ENCODE measurements at regions not wholly inside any gene's neighbourhood (a gene's known extent, or its start where the extent isn't known, plus 50 kb on each side); places are given as distances from the start of the nearest gene placed in this dataset.
"Not testable (repeated sequence)": the region's sequence is repeated elsewhere in the genome, so short reads cannot be mapped to it uniquely, and the experiment has no call there.

- ATAC-seq (ENCODE audit: insufficient read depth, low read depth) (no peak), DNase-seq (no peak)
- H3K9ac ChIP-seq (ENCODE audit: low read depth, low read length) = no peak overlapping the region
- H3K4me1 ChIP-seq (ENCODE audit: insufficient read depth, low read length) = no peaks in the 10 kb centered on the region
- H3K27me3 ChIP-seq (ENCODE audit: insufficient read depth, low read length, poor library complexity) = no peaks in the 10 kb centered on the region
- H4K20me1 ChIP-seq (ENCODE audit: insufficient read depth, low read length) = no peaks in the 10 kb centered on the region
- no peaks in the 10 kb centered on the region for H3K9me3 ChIP-seq (ENCODE audit: insufficient read depth, low read length, severe bottlenecking)
- no peak overlapping the region for H3K4me2 ChIP-seq (ENCODE audit: insufficient read depth, low read length)
- no peak overlapping the region for H2AFZ ChIP-seq (ENCODE audit: low read depth, low read length)
- no peaks in the 10 kb centered on the region for H3K36me3 ChIP-seq (ENCODE audit: insufficient read depth, low read length)
- no peak overlapping the region for H3K27ac ChIP-seq (ENCODE audit: low read length)
- TF ChIP-seq EZH2 (IDR thresholded peaks at IDR 0.05; ENCODE audit: borderline replicate concordance, low read depth, low read length, severe bottlenecking) = no peak
- TF ChIP-seq, protein P1, sequence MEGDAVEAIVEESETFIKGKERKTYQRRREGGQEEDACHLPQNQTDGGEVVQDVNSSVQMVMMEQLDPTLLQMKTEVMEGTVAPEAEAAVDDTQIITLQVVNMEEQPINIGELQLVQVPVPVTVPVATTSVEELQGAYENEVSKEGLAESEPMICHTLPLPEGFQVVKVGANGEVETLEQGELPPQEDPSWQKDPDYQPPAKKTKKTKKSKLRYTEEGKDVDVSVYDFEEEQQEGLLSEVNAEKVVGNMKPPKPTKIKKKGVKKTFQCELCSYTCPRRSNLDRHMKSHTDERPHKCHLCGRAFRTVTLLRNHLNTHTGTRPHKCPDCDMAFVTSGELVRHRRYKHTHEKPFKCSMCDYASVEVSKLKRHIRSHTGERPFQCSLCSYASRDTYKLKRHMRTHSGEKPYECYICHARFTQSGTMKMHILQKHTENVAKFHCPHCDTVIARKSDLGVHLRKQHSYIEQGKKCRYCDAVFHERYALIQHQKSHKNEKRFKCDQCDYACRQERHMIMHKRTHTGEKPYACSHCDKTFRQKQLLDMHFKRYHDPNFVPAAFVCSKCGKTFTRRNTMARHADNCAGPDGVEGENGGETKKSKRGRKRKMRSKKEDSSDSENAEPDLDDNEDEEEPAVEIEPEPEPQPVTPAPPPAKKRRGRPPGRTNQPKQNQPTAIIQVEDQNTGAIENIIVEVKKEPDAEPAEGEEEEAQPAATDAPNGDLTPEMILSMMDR (IDR thresholded peaks at IDR 0.05; ENCODE audit: borderline replicate concordance, extremely low read depth, low read length, poor library complexity, severe bottlenecking) = peak; percentile 34
- no peaks in the 10 kb centered on the region for H3K79me2 ChIP-seq (ENCODE audit: insufficient read depth, low read length)
- H3K4me3 ChIP-seq (ENCODE audit: low read depth in 1 of 2, low read length in 2 of 2) = no peak overlapping the region
These were observed 87.5 kb upstream of the WSB1 start for GRCh38 chr17:27206447-27206846.

DNA sequence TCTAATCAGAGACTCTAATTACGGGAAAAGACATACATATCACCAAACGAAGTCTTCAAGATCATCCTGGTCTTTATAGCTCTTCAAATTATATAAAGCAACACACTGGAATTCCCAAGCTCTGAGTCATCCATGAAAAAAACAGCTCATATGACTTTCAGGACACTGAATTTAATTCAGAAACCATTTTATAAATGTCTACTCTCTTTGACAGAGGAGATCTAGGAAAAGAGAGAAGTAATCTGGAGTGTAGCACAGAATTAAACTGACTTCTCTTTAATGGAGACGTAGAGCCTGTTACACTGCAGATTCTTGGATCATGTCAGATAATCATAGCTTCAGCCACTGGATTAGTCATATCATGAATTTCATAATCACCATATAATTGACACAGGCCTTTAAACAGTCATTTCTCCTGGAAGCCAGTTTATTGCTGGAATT lies 86.8 kb upstream of the WSB1 start:
- Histone ChIP-seq H3K4me1 (ENCODE audit: insufficient read depth, low read length) (no peaks in the 10 kb centered on the region), H3K27me3 (ENCODE audit: insufficient read depth, low read length, poor library complexity) (no peaks in the 10 kb centered on the region), H4K20me1 (ENCODE audit: insufficient read depth, low read length) (no peaks in the 10 kb centered on the region), H3K36me3 (ENCODE audit: insufficient read depth, low read length) (no peaks in the 10 kb centered on the region), H3K27ac (ENCODE audit: low read length) (no peak overlapping the region), H3K9ac (ENCODE audit: low read depth, low read length) (no peak overlapping the region), H3K79me2 (ENCODE audit: insufficient read depth, low read length) (no peaks in the 10 kb centered on the region), H3K4me3 (ENCODE audit: low read depth in 1 of 2, low read length in 2 of 2) (no peak overlapping the region), H2AFZ (ENCODE audit: low read depth, low read length) (no peak overlapping the region), H3K4me2 (ENCODE audit: insufficient read depth, low read length) (no peak overlapping the region), H3K9me3 (ENCODE audit: insufficient read depth, low read length, severe bottlenecking) (no peaks in the 10 kb centered on the region)
- ATAC-seq (ENCODE audit: insufficient read depth, low read depth) = no peak
- DNase-seq = no peak
- TF ChIP-seq EZH2 (IDR thresholded peaks at IDR 0.05; ENCODE audit: borderline replicate concordance, low read depth, low read length, severe bottlenecking) = no peak
- TF ChIP-seq, protein P1 (IDR thresholded peaks at IDR 0.05; ENCODE audit: borderline replicate concordance, extremely low read depth, low read length, poor library complexity, severe bottlenecking) = no peak

DNA sequence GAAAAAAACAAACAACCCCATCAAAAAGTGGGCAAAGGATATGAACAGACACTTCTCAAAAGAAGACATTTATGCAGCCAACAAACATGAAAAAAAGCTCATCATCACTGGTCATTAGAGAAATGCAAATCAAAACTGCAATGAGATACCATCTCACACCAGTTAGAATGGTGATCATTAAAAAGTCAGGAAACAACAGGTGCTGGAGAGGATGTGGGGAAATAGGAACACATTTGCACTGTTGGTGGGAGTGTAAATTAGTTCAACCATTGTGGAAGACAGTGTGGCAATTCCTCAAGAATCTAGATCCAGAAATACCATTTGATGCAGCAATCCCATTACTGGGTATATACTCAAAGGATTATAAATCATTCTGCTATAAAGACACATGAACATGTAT lies 85.5 kb upstream of the WSB1 start:
- H3K9ac ChIP-seq (ENCODE audit: low read depth, low read length); H3K36me3 ChIP-seq (ENCODE audit: insufficient read depth, low read length); H3K4me3 ChIP-seq (ENCODE audit: low read depth in 1 of 2, low read length in 2 of 2); H3K4me2 ChIP-seq (ENCODE audit: insufficient read depth, low read length); H3K79me2 ChIP-seq (ENCODE audit: insufficient read depth, low read length); H3K27ac ChIP-seq (ENCODE audit: low read length); H3K27me3 ChIP-seq (ENCODE audit: insufficient read depth, low read length, poor library complexity); H3K4me1 ChIP-seq (ENCODE audit: insufficient read depth, low read length); H3K9me3 ChIP-seq (ENCODE audit: insufficient read depth, low read length, severe bottlenecking); DNase-seq; H4K20me1 ChIP-seq (ENCODE audit: insufficient read depth, low read length); ATAC-seq (ENCODE audit: insufficient read depth, low read depth); H2AFZ ChIP-seq (ENCODE audit: low read depth, low read length): not testable (repeated sequence)

GRCh38 chr17:27209316-27209715 lies 84.6 kb upstream of the WSB1 start:
- no peak for TF ChIP-seq EZH2 (IDR thresholded peaks at IDR 0.05; ENCODE audit: borderline replicate concordance, low read depth, low read length, severe bottlenecking)
- TF ChIP-seq, protein P1 (IDR thresholded peaks at IDR 0.05; ENCODE audit: borderline replicate concordance, extremely low read depth, low read length, poor library complexity, severe bottlenecking) = no peak
- H3K9me3 ChIP-seq (ENCODE audit: insufficient read depth, low read length, severe bottlenecking) = no peaks in the 10 kb centered on the region
- no peak overlapping the region for H3K4me3 ChIP-seq (ENCODE audit: low read depth in 1 of 2, low read length in 2 of 2)

GRCh38 chr17:27210809-27211208 lies 83.1 kb upstream of the WSB1 start:
- not testable (repeated sequence) for H2AFZ ChIP-seq (ENCODE audit: low read depth, low read length); H4K20me1 ChIP-seq (ENCODE audit: insufficient read depth, low read length); H3K79me2 ChIP-seq (ENCODE audit: insufficient read depth, low read length); H3K4me2 ChIP-seq (ENCODE audit: insufficient read depth, low read length); H3K4me1 ChIP-seq (ENCODE audit: insufficient read depth, low read length); H3K4me3 ChIP-seq (ENCODE audit: low read depth in 1 of 2, low read length in 2 of 2); H3K27ac ChIP-seq (ENCODE audit: low read length); DNase-seq; H3K36me3 ChIP-seq (ENCODE audit: insufficient read depth, low read length); ATAC-seq (ENCODE audit: insufficient read depth, low read depth); H3K27me3 ChIP-seq (ENCODE audit: insufficient read depth, low read length, poor library complexity); H3K9ac ChIP-seq (ENCODE audit: low read depth, low read length); H3K9me3 ChIP-seq (ENCODE audit: insufficient read depth, low read length, severe bottlenecking)

More at GRCh38 chr17:27209316-27209715, 84.6 kb upstream of the WSB1 start:
- no peak overlapping the region for H3K9ac ChIP-seq (ENCODE audit: low read depth, low read length)
- DNase-seq (no peak), ATAC-seq (ENCODE audit: insufficient read depth, low read depth) (no peak)
- no peaks in the 10 kb centered on the region for H3K79me2 ChIP-seq (ENCODE audit: insufficient read depth, low read length)
- no peak overlapping the region for H2AFZ ChIP-seq (ENCODE audit: low read depth, low read length)
- no peaks in the 10 kb centered on the region for H3K36me3 ChIP-seq (ENCODE audit: insufficient read depth, low read length)
- H3K4me1 ChIP-seq (ENCODE audit: insufficient read depth, low read length) = no peaks in the 10 kb centered on the region
- H3K4me2 ChIP-seq (ENCODE audit: insufficient read depth, low read length) = no peak overlapping the region
- H3K27me3 ChIP-seq (ENCODE audit: insufficient read depth, low read length, poor library complexity) = no peaks in the 10 kb centered on the region
- H4K20me1 ChIP-seq (ENCODE audit: insufficient read depth, low read length) = no peaks in the 10 kb centered on the region
- no peak overlapping the region for H3K27ac ChIP-seq (ENCODE audit: low read length)

Measured in DND-41 (cell line).